BLaER1 treated with 17β-estradiol and CSF1 and Interleukin-3, amounts not matched to agents 10 nM and 100 nM (cell line): ENCODE measurements at regions not wholly inside any gene's neighbourhood (a gene's known extent, or its start where the extent isn't known, plus 50 kb on each side); places are given as distances from the start of the nearest gene placed in this dataset.
"Not testable (repeated sequence)": the region's sequence is repeated elsewhere in the genome, so short reads cannot be mapped to it uniquely, and the experiment has no call there.

Experiments used
- H3K27ac ChIP-seq, 11 experiments: shearing (Covaris generic); formaldehyde crosslinking; 2 replicates each; pipeline ENCODE4 v1.8.1; 2022
- H3K27me3 ChIP-seq, 11 experiments: shearing (Covaris generic); formaldehyde crosslinking; 2 replicates each; pipeline ENCODE4 v1.8.1; 2022
- H3K36me3 ChIP-seq, 11 experiments: shearing (Covaris generic); formaldehyde crosslinking; 2 replicates each; pipeline ENCODE4 v1.8.1; 2022
- H3K4me1 ChIP-seq, 10 experiments: shearing (Covaris generic); formaldehyde crosslinking; 2 replicates each; pipeline ENCODE4 v1.8.1; 2022
- H3K4me2 ChIP-seq, 11 experiments: shearing (Covaris generic); formaldehyde crosslinking; 2 replicates each; pipeline ENCODE4 v1.8.1; 2022
- H3K4me3 ChIP-seq, 10 experiments: shearing (Covaris generic); formaldehyde crosslinking; 2 replicates each; pipeline ENCODE4 v1.8.1; 2022
- H3K9ac ChIP-seq, 11 experiments: shearing (Covaris generic); formaldehyde crosslinking; 2 replicates each; pipeline ENCODE4 v1.8.1; 2022
- H3K9me3 ChIP-seq, 11 experiments: shearing (Covaris generic); formaldehyde crosslinking; replicated peaks in 1 of 11; 2 replicates each; pipeline ENCODE4 v1.8.1; 2022
- H4K20me1 ChIP-seq, 11 experiments: shearing (Covaris generic); formaldehyde crosslinking; 2 replicates each; pipeline ENCODE4 v1.8.1; 2022
- Cebpa-rat ChIP-seq, 11 experiments: shearing (Covaris generic); IDR thresholded peaks; 2 replicates each; pipeline ENCODE4 v1.8.1; 2022

DNA sequence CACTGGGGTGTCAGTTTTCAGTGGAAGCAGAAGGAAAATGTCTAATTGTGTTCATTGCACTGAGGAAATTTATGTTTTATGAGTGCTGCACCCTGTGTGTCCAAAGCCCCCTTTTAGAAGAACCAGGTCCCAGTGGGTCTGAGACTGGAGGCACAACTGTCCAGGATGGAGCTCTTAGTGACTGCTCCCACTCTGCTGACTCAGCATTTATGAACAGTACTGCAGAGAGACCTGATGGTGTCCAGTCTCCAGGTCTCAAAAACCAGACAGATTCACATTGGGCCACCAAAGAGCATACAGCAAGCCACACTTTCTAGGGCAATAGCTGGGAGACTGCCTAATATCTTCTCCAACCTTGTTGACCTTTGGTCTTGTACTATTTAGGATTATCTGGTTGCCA, 321.9 kb downstream of the CBLN1 start:
- Histone ChIP-seq H3K4me3 (no peak overlapping the region), H3K4me1 (peaks cover 13 to 41% (median 24%) of the 10 kb centered on the region in 10 experiments), H3K36me3 (no peaks in the 10 kb centered on the region), H3K9me3 (peaks cover 0 to 16% (median 10%) of the 10 kb centered on the region in 11 experiments; a peak in 14 of 22 replicates), H3K27me3 (no peaks in the 10 kb centered on the region), H3K9ac (no peak overlapping the region), H3K27ac (no peak overlapping the region), H4K20me1 (no peaks in the 10 kb centered on the region), H3K4me2 (peak overlapping the region in 6 of 11 experiments; percentile 55 to 77 (median 64); a peak in 10 of 22 replicates)
- TF ChIP-seq Cebpa-rat (IDR thresholded peaks at IDR 0.05), result no peak

DNA sequence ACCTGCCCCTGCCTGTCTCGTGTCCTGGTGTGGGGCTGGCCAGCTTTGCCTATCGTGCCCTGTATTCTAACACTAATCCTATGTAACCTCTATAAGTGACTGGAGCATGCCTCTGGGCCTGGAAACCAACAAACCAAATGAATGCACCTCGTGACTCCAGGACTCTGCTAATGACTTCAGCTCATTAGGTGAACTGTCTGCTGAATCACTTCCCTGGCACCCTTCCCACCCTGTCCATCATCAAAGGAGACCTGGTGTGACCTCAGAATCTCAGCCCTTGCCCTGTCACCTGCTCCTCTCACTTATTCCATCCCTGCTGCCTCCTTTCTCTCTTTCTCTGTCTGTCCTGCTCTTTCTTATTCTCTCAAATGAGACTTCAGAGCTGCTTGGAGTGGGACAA, 322.4 kb downstream of the CBLN1 start:
- H3K4me1 ChIP-seq, result peaks cover 13 to 41% (median 24%) of the 10 kb centered on the region in 10 experiments
- no peak overlapping the region for H3K9ac ChIP-seq
- H3K27me3 ChIP-seq, result no peaks in the 10 kb centered on the region
- H4K20me1 ChIP-seq, result no peaks in the 10 kb centered on the region
- peak overlapping the region in 4 of 11 experiments; percentile 2 to 67 (median 32); a peak in 4 of 22 replicates for H3K4me2 ChIP-seq
- H3K36me3 ChIP-seq, result no peaks in the 10 kb centered on the region
- no peak overlapping the region for H3K27ac ChIP-seq
- no peak overlapping the region for H3K4me3 ChIP-seq
- H3K9me3 ChIP-seq, result peaks cover 0 to 16% (median 10%) of the 10 kb centered on the region in 11 experiments; a peak in 14 of 22 replicates
- TF ChIP-seq Cebpa-rat (IDR thresholded peaks at IDR 0.05), result no peak

GRCh38 chr16:48958681-48959080, 323.0 kb downstream of the CBLN1 start:
- Histone ChIP-seq H3K27ac (no peak overlapping the region), H3K36me3 (no peaks in the 10 kb centered on the region)

GRCh38 chr16:48956620-48957019, 325.0 kb downstream of the CBLN1 start:
- H3K4me3 ChIP-seq, result no peak overlapping the region
- H4K20me1 ChIP-seq, result no peaks in the 10 kb centered on the region
- peaks cover 13 to 25% (median 19%) of the 10 kb centered on the region in 10 experiments for H3K4me1 ChIP-seq
- no peaks in the 10 kb centered on the region for H3K36me3 ChIP-seq
- no peak overlapping the region for H3K9ac ChIP-seq
- no peak overlapping the region for H3K27ac ChIP-seq
- no peak for TF ChIP-seq Cebpa-rat (IDR thresholded peaks at IDR 0.05)
- H3K27me3 ChIP-seq, result no peaks in the 10 kb centered on the region
- no peak overlapping the region for H3K4me2 ChIP-seq
- H3K9me3 ChIP-seq, result peaks cover 0 to 8% (median 4%) of the 10 kb centered on the region in 11 experiments; a peak in 13 of 22 replicates

More at GRCh38 chr16:48958681-48959080, 323.0 kb downstream of the CBLN1 start:
- Histone ChIP-seq H3K9me3 (peaks cover 0 to 16% (median 10%) of the 10 kb centered on the region in 11 experiments; a peak in 14 of 22 replicates), H3K9ac (no peak overlapping the region), H3K4me3 (no peak overlapping the region), H3K4me1 (peaks cover 13 to 41% (median 24%) of the 10 kb centered on the region in 10 experiments), H3K27me3 (no peaks in the 10 kb centered on the region), H3K4me2 (peak overlapping the region in 1 of 11 experiments; percentile 5; a peak in 1 of 22 replicates), H4K20me1 (no peaks in the 10 kb centered on the region)
- TF ChIP-seq Cebpa-rat (IDR thresholded peaks at IDR 0.05), result no peak

GRCh38 chr16:48955837-48956236, 325.8 kb downstream of the CBLN1 start:
- H3K9me3 ChIP-seq, result 0 out of 22 replicates have a peak, but pooled peaks cover 0 to under 1% (median 0%) of the 10 kb centered on the region in 11 experiments
- H3K9ac ChIP-seq, result no peak overlapping the region
- no peak overlapping the region for H3K4me2 ChIP-seq
- H4K20me1 ChIP-seq, result no peaks in the 10 kb centered on the region
- H3K4me1 ChIP-seq, result peaks cover 6 to 17% (median 11%) of the 10 kb centered on the region in 10 experiments
- no peaks in the 10 kb centered on the region for H3K36me3 ChIP-seq
- H3K4me3 ChIP-seq, result no peak overlapping the region
- H3K27ac ChIP-seq, result no peak overlapping the region
- no peaks in the 10 kb centered on the region for H3K27me3 ChIP-seq
- TF ChIP-seq Cebpa-rat (IDR thresholded peaks at IDR 0.05), result no peak

DNA sequence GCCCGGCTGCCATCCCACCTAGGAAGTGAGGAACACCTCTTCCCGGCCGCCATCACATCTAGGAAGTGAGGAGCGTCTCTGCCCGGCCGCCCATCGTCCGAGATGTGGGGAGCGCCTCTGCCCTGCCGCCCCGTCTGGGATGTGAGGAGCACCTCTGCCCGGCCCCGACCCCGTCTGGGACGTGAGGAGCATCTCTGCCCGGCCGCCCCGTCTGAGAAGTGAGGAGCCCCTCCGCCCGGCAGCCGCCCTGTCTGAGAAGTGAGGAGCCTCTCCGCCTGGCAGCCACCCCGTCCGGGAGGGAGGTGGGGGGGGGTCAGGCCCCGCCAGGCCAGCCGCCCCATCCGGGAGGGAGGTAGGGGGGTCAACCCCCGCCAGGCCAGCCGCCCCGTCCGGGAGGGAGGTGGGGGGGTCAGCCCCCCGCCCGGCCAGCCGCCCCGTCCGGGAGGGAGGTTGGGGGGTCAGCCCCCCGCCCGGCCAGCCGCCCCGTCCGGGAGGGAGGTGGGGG, 330.0 kb downstream of the CBLN1 start:
- not testable (repeated sequence) for H3K4me3 ChIP-seq, H3K9me3 ChIP-seq, H3K27ac ChIP-seq, H3K4me2 ChIP-seq, H4K20me1 ChIP-seq, H3K27me3 ChIP-seq, H3K4me1 ChIP-seq, H3K36me3 ChIP-seq, H3K9ac ChIP-seq

DNA sequence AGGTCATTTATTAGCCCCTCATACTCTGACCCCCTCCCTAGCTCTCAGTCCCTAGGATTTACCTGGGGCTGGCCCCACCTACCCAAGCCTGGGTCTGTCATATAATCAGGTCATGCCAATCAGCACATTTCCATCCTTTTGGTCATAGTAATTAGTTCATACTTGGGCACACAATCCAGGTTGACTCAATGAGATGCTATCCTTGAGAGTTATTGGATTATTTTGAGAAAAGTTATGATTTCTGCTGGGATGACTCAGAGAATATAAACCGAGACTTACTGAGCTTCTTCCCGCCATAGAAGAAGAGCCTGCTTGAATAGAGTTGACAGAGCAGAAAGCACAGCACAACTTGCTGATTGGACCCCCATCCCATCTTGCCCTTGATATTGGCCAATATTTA, 331.5 kb downstream of the CBLN1 start:
- H4K20me1 ChIP-seq, result no peaks in the 10 kb centered on the region
- TF ChIP-seq Cebpa-rat (IDR thresholded peaks at IDR 0.05), result no peak
- no peaks in the 10 kb centered on the region for H3K36me3 ChIP-seq
- no peaks in the 10 kb centered on the region for H3K27me3 ChIP-seq
- no peak overlapping the region for H3K4me3 ChIP-seq
- peaks cover 0 to 7% (median 0%) of the 10 kb centered on the region in 10 experiments; a peak in 1 of 20 replicates for H3K4me1 ChIP-seq
- H3K4me2 ChIP-seq, result no peak overlapping the region; a peak in 1 of 22 replicates
- H3K9ac ChIP-seq, result no peak overlapping the region
- peaks cover 0 to 6% (median 0%) of the 10 kb centered on the region in 11 experiments; a peak in 1 of 22 replicates for H3K9me3 ChIP-seq
- no peak overlapping the region for H3K27ac ChIP-seq

GRCh38 chr16:48949636-48950035, 332.0 kb downstream of the CBLN1 start:
- TF ChIP-seq Cebpa-rat (IDR thresholded peaks at IDR 0.05), result no peak
- no peak overlapping the region for H3K4me3 ChIP-seq

GRCh38 chr16:48948911-48949310, 332.7 kb downstream of the CBLN1 start:
- Histone ChIP-seq H3K9ac (no peak overlapping the region), H4K20me1 (no peaks in the 10 kb centered on the region), H3K36me3 (no peaks in the 10 kb centered on the region), H3K4me1 (peaks cover 0 to 7% (median 0%) of the 10 kb centered on the region in 10 experiments; a peak in 1 of 20 replicates), H3K27ac (no peak overlapping the region), H3K9me3 (peaks cover 0 to 6% (median 0%) of the 10 kb centered on the region in 11 experiments; a peak in 1 of 22 replicates), H3K4me3 (no peak overlapping the region), H3K4me2 (no peak overlapping the region), H3K27me3 (no peaks in the 10 kb centered on the region)
- TF ChIP-seq Cebpa-rat (IDR thresholded peaks at IDR 0.05), result no peak

More at GRCh38 chr16:48949636-48950035, 332.0 kb downstream of the CBLN1 start:
- Histone ChIP-seq H3K27ac (no peak overlapping the region), H3K9ac (no peak overlapping the region), H4K20me1 (no peaks in the 10 kb centered on the region), H3K4me2 (peak overlapping the region in 1 of 11 experiments; percentile 2; a peak in 2 of 22 replicates), H3K9me3 (peaks cover 0 to 6% (median 0%) of the 10 kb centered on the region in 11 experiments; a peak in 1 of 22 replicates), H3K27me3 (no peaks in the 10 kb centered on the region), H3K4me1 (peaks cover 0 to 7% (median 0%) of the 10 kb centered on the region in 10 experiments; a peak in 1 of 20 replicates), H3K36me3 (no peaks in the 10 kb centered on the region)

DNA sequence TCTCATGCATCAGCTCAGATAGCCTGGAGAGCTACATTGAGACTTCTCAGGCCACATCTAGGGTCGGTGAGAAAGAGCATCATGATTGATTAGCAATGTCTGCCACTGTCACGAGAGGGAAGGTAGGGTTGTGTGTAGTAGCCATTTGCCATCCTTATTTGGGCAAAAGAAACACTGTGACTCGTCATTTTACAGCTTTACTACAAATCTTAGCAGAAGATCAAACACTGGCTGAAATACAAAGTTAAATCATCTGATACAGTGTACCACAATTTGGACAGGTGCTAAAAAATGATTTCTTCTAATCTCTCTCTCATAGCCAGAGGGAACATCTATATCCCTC, 334.3 kb downstream of the CBLN1 start:
- peaks cover 0 to 7% (median 0%) of the 10 kb centered on the region in 10 experiments; a peak in 1 of 20 replicates for H3K4me1 ChIP-seq
- no peak for TF ChIP-seq Cebpa-rat (IDR thresholded peaks at IDR 0.05)
- H3K36me3 ChIP-seq, result no peaks in the 10 kb centered on the region

More for the DNA sequence above, 334.3 kb downstream of the CBLN1 start:
- H3K4me2 ChIP-seq, result no peak overlapping the region
- H3K9ac ChIP-seq, result no peak overlapping the region
- H3K4me3 ChIP-seq, result no peak overlapping the region
- H3K27ac ChIP-seq, result no peak overlapping the region
- H3K27me3 ChIP-seq, result no peaks in the 10 kb centered on the region
- H4K20me1 ChIP-seq, result no peaks in the 10 kb centered on the region
- H3K9me3 ChIP-seq, result peaks cover 0 to 6% (median 0%) of the 10 kb centered on the region in 11 experiments; a peak in 1 of 22 replicates
